DOHH2 (cell line): ENCODE measurements at regions not wholly inside any gene's neighbourhood (a gene's known extent, or its start where the extent isn't known, plus 50 kb on each side); places are given as distances from the start of the nearest gene placed in this dataset.

ENCODE experiments used
- CTCF ChIP-seq: fragments of 200-600 bp; sonication (generic); IDR thresholded peaks from one replicate; pipeline ENCODE4 v1.5.1; 2014; ENCODE audit warnings: antibody characterized with exemption, mild to moderate bottlenecking, low read depth, low read length; ENCODE audit not compliant: poor library complexity, severe bottlenecking
- EZH2phosphoT487 ChIP-seq: fragments of 200-600 bp; sonication (generic); IDR thresholded peaks from 2 replicates; pipeline ENCODE4 v1.6.1; 2017; ENCODE audit warnings: borderline replicate concordance, mild to moderate bottlenecking, antibody characterized with exemption, low read length, moderate library complexity, mixed read lengths

GRCh38 chr5:97929383-97929782, 746.3 kb upstream of the RIOK2 start:
- TF ChIP-seq CTCF (no peak), EZH2phosphoT487 (no peak)
